ENCODE measurements at regions not wholly inside any gene's neighbourhood (a gene's known extent, or its start where the extent isn't known, plus 50 kb on each side); places are given as distances from the start of the nearest gene placed in this dataset.

- TF ChIP-seq CTCF (IDR thresholded peaks at IDR 0.05; ENCODE audit: borderline replicate concordance, extremely low read depth, insufficient read depth): no peak
- H3K4me3 ChIP-seq (ENCODE audit: low read length in 3 of 3): no peak overlapping the region
- no peaks in the 10 kb centered on the region for H3K27me3 ChIP-seq (ENCODE audit: control insufficient read depth, insufficient read depth, low read length)
- no peaks in the 10 kb centered on the region for H3K4me1 ChIP-seq (ENCODE audit: control insufficient read depth in 2 of 3, insufficient read depth in 2 of 3, low read depth in 1 of 3, low read length in 3 of 3)
- no peak for DNase-seq
- H3K9ac ChIP-seq (ENCODE audit: low read length in 3 of 3): no peak overlapping the region
- intact Hi-C loops (cut with DNase I): no loop called here
- FAIRE-seq: no peak
- H3K36me3 ChIP-seq (ENCODE audit: control insufficient read depth in 2 of 3, insufficient read depth in 3 of 3, low read length in 3 of 3): no peaks in the 10 kb centered on the region
- no peak overlapping the region for H3K27ac ChIP-seq (ENCODE audit: low read depth in 2 of 2, low read length in 2 of 2)
- H3K9me3 ChIP-seq (ENCODE audit: control insufficient read depth in 2 of 3, insufficient read depth in 1 of 3, low read length in 3 of 3): no peaks in the 10 kb centered on the region
Observed at GRCh38 chr5:30698217-30698616, 495.3 kb upstream of the CDH6 start.

GRCh38 chr5:30693326-30693725, 500.2 kb upstream of the CDH6 start:
- no peak overlapping the region for H3K9ac ChIP-seq (ENCODE audit: low read length in 3 of 3)
- DNase-seq: no peak
- no peak for FAIRE-seq
- intact Hi-C loops (cut with DNase I): no loop called here
- H3K36me3 ChIP-seq (ENCODE audit: control insufficient read depth in 2 of 3, insufficient read depth in 3 of 3, low read length in 3 of 3): no peaks in the 10 kb centered on the region
- H3K4me1 ChIP-seq (ENCODE audit: control insufficient read depth in 2 of 3, insufficient read depth in 2 of 3, low read depth in 1 of 3, low read length in 3 of 3): no peaks in the 10 kb centered on the region
- H3K9me3 ChIP-seq (ENCODE audit: control insufficient read depth in 2 of 3, insufficient read depth in 1 of 3, low read length in 3 of 3): no peaks in the 10 kb centered on the region
- H3K4me3 ChIP-seq (ENCODE audit: low read length in 3 of 3): no peak overlapping the region
- no peak for TF ChIP-seq CTCF (IDR thresholded peaks at IDR 0.05; ENCODE audit: borderline replicate concordance, extremely low read depth, insufficient read depth)
- H3K27ac ChIP-seq (ENCODE audit: low read depth in 2 of 2, low read length in 2 of 2): no peak overlapping the region
- H3K27me3 ChIP-seq (ENCODE audit: control insufficient read depth, insufficient read depth, low read length): no peaks in the 10 kb centered on the region

GRCh38 chr5:30690931-30691330, 502.6 kb upstream of the CDH6 start:
- intact Hi-C loops (cut with DNase I): no loop called here
- FAIRE-seq: no peak
- no peaks in the 10 kb centered on the region for H3K27me3 ChIP-seq (ENCODE audit: control insufficient read depth, insufficient read depth, low read length)

More at GRCh38 chr5:30690931-30691330, 502.6 kb upstream of the CDH6 start:
- Histone ChIP-seq H3K4me1 (ENCODE audit: control insufficient read depth in 2 of 3, insufficient read depth in 2 of 3, low read depth in 1 of 3, low read length in 3 of 3) (no peaks in the 10 kb centered on the region), H3K36me3 (ENCODE audit: control insufficient read depth in 2 of 3, insufficient read depth in 3 of 3, low read length in 3 of 3) (no peaks in the 10 kb centered on the region), H3K4me3 (ENCODE audit: low read length in 3 of 3) (no peak overlapping the region), H3K9me3 (ENCODE audit: control insufficient read depth in 2 of 3, insufficient read depth in 1 of 3, low read length in 3 of 3) (no peaks in the 10 kb centered on the region), H3K9ac (ENCODE audit: low read length in 3 of 3) (no peak overlapping the region), H3K27ac (ENCODE audit: low read depth in 2 of 2, low read length in 2 of 2) (no peak overlapping the region)
- no peak for TF ChIP-seq CTCF (IDR thresholded peaks at IDR 0.05; ENCODE audit: borderline replicate concordance, extremely low read depth, insufficient read depth)
- DNase-seq: no peak
